SK-N-SH treated with all-trans-retinoic acid at 6 μM for 48 hours (cell line): ENCODE measurements at regions not wholly inside any gene's neighbourhood (a gene's known extent, or its start where the extent isn't known, plus 50 kb on each side); places are given as distances from the start of the nearest gene placed in this dataset.

ENCODE experiments used
- ATAC-seq: fragments of 200-7000 bp; cut with Tn5 transposase; 3 replicates; pipeline ENCODE4 v1.9.1; 2020; ENCODE audit warnings: mild to moderate bottlenecking, moderate library complexity
- BACH2 ChIP-seq: fragments of 250-450 bp; sonication (Bioruptor Pico); IDR thresholded peaks from 2 replicates; pipeline ENCODE4 v1.9.0; 2021; ENCODE audit warnings: mild to moderate bottlenecking, borderline replicate concordance
- CSDC2 ChIP-seq: fragments of 250-450 bp; sonication (Bioruptor Pico); IDR thresholded peaks from 2 replicates; pipeline ENCODE4 v1.5.0; 2020; ENCODE audit warnings: mild to moderate bottlenecking, moderate library complexity
- ESRRG ChIP-seq: fragments of 250-450 bp; sonication (Bioruptor Pico); IDR thresholded peaks from 2 replicates; pipeline ENCODE4 v1.6.1; 2021; ENCODE audit warnings: mild to moderate bottlenecking
- GLIS3 ChIP-seq: fragments of 250-450 bp; sonication (Bioruptor Pico); IDR thresholded peaks from 2 replicates; pipeline ENCODE4 v1.5.0; 2020; ENCODE audit warnings: mild to moderate bottlenecking, moderate library complexity
- ISL1 ChIP-seq: fragments of 250-450 bp; sonication (Bioruptor Pico); IDR thresholded peaks from 2 replicates; pipeline ENCODE4 v2.1.2; 2022; ENCODE audit warnings: mild to moderate bottlenecking, moderate library complexity
- OSR1 ChIP-seq: fragments of 250-450 bp; sonication (Bioruptor Pico); IDR thresholded peaks from 2 replicates; pipeline ENCODE4 v1.8.0; 2022; ENCODE audit warnings: moderate library complexity, mild to moderate bottlenecking, inconsistent platforms
- PPARA ChIP-seq: fragments of 250-450 bp; sonication (Bioruptor Pico); IDR thresholded peaks from 2 replicates; pipeline ENCODE4 v1.5.0; 2020; ENCODE audit warnings: mild to moderate bottlenecking, borderline replicate concordance
- RARB ChIP-seq: fragments of 250-450 bp; sonication (Bioruptor Pico); IDR thresholded peaks from 2 replicates; pipeline ENCODE4 v1.8.0; 2021; ENCODE audit warnings: mild to moderate bottlenecking, moderate library complexity
- SNAI2 ChIP-seq: fragments of 250-450 bp; sonication (Bioruptor Pico); IDR thresholded peaks from 2 replicates; pipeline ENCODE4 v1.5.0; 2020; ENCODE audit warnings: mild to moderate bottlenecking, moderate library complexity
- TCF4 ChIP-seq: fragments of 250-450 bp; sonication (Bioruptor Pico); IDR thresholded peaks from 2 replicates; pipeline ENCODE4 v1.8.0; 2021; ENCODE audit warnings: mild to moderate bottlenecking, moderate library complexity, borderline replicate concordance
- TOX ChIP-seq: fragments of 250-450 bp; sonication (Bioruptor Pico); IDR thresholded peaks from 2 replicates; pipeline ENCODE4 v1.8.0; 2021; ENCODE audit warnings: mild to moderate bottlenecking, moderate library complexity, borderline replicate concordance
- ZC3H10 ChIP-seq: fragments of 250-450 bp; sonication (Bioruptor Pico); IDR thresholded peaks from 2 replicates; pipeline ENCODE4 v1.5.1; 2021; ENCODE audit warnings: mild to moderate bottlenecking, moderate library complexity
- ZFP3 ChIP-seq: fragments of 250-450 bp; sonication (Bioruptor Pico); IDR thresholded peaks from 2 replicates; pipeline ENCODE4 v1.5.0; 2020; ENCODE audit warnings: mild to moderate bottlenecking, moderate library complexity
- ZFP30 ChIP-seq: fragments of 450-650 bp; formaldehyde crosslinking; IDR thresholded peaks from 2 replicates; pipeline ENCODE4 v1.5.0; 2022; ENCODE audit warnings: mild to moderate bottlenecking, moderate library complexity
- ZNF565 ChIP-seq: fragments of 450-650 bp; formaldehyde crosslinking; conservative IDR thresholded peaks from 2 replicates; pipeline ENCODE4 v1.5.0; 2020; ENCODE audit warnings: low read depth, mild to moderate bottlenecking, moderate library complexity
- ZNF70 ChIP-seq: fragments of 450-650 bp; formaldehyde crosslinking; IDR thresholded peaks from 2 replicates; pipeline ENCODE4 v1.5.0; 2020; ENCODE audit warnings: mild to moderate bottlenecking, moderate library complexity
- ZNF8 ChIP-seq: fragments of 450-650 bp; formaldehyde crosslinking; IDR thresholded peaks from 2 replicates; pipeline ENCODE4 v1.5.0; 2020; ENCODE audit warnings: mild to moderate bottlenecking, moderate library complexity
- TF ChIP-seq, protein P1 (sequence below): fragments of 250-450 bp; sonication (Bioruptor Pico); IDR thresholded peaks from 2 replicates; pipeline ENCODE4 v1.8.0; 2021; ENCODE audit warnings: low read depth, mild to moderate bottlenecking, moderate library complexity, borderline replicate concordance
- TF ChIP-seq, protein P2 (sequence below): fragments of 250-450 bp; sonication (Bioruptor Pico); IDR thresholded peaks from 2 replicates; pipeline ENCODE4 v1.8.0; 2020; ENCODE audit warnings: mild to moderate bottlenecking, moderate library complexity, borderline replicate concordance
- TF ChIP-seq, protein P3 (sequence below): fragments of 250-450 bp; sonication (Bioruptor Pico); IDR thresholded peaks from 2 replicates; pipeline ENCODE4 v1.5.1; 2021; ENCODE audit warnings: mild to moderate bottlenecking, moderate library complexity
- TF ChIP-seq, protein P4 (sequence below): fragments of 250-450 bp; sonication (Bioruptor Pico); IDR thresholded peaks from 2 replicates; pipeline ENCODE4 v1.5.1; 2020; ENCODE audit warnings: low read depth, mild to moderate bottlenecking, moderate library complexity
- TF ChIP-seq, protein P5 (sequence below): fragments of 250-450 bp; sonication (Bioruptor Pico); IDR thresholded peaks from 2 replicates; pipeline ENCODE4 v1.5.0; 2020; ENCODE audit warnings: mild to moderate bottlenecking, moderate library complexity

DNA sequence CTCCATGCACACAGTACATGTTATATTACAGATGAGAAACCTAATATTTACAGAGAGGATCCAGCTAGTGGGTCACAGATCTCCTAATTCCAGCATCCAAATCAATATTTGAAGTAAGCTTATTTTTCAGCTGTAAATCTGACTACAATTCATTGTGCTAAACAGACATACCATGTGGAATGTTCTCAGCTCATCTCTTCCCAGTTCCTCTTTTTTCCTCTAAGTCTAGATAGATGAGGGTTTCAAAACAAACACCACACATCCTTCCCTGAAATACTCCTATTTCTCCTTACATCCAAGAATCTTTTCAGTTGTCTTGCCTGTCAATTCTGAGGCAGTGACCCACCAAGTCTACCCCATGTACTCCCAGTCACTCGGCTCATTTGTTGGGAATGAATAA lies 200.7 kb upstream of the PIK3C3 start (continued):
- TF ChIP-seq, protein P1, sequence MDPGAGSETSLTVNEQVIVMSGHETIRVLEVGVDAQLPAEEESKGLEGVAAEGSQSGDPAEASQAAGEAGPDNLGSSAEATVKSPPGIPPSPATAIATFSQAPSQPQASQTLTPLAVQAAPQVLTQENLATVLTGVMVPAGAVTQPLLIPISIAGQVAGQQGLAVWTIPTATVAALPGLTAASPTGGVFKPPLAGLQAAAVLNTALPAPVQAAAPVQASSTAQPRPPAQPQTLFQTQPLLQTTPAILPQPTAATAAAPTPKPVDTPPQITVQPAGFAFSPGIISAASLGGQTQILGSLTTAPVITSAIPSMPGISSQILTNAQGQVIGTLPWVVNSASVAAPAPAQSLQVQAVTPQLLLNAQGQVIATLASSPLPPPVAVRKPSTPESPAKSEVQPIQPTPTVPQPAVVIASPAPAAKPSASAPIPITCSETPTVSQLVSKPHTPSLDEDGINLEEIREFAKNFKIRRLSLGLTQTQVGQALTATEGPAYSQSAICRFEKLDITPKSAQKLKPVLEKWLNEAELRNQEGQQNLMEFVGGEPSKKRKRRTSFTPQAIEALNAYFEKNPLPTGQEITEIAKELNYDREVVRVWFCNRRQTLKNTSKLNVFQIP (CRISPR knock-in tag), result no peak
- TF ChIP-seq ISL1 (CRISPR knock-in tag) (no peak), ZNF70 (CRISPR knock-in tag) (no peak)

DNA sequence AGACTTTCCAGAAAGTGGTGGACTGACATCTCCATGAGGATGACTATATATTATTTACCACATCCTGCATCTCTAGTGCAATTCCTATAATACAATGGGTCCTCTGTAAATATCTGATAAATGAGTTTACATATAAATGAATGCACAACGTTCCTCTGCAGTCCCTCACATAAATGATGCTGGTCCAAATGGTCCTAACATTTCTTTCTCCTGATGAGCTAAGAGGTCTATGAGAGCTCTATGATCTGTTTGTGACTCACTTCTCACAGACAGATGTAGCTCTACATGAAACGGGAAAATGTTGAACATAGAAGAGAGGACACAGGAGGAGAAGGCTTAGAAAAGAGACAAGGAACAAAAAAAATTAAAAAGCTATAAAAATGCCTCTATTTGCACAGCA lies 201.2 kb upstream of the PIK3C3 start:
- no peak for ATAC-seq
- no peak for TF ChIP-seq ZFP30 (CRISPR knock-in tag)
- TF ChIP-seq ESRRG (CRISPR knock-in tag), result no peak
- TF ChIP-seq PPARA (CRISPR knock-in tag), result no peak
- TF ChIP-seq CSDC2, result no peak
- no peak for TF ChIP-seq SNAI2
- TF ChIP-seq, protein P2, sequence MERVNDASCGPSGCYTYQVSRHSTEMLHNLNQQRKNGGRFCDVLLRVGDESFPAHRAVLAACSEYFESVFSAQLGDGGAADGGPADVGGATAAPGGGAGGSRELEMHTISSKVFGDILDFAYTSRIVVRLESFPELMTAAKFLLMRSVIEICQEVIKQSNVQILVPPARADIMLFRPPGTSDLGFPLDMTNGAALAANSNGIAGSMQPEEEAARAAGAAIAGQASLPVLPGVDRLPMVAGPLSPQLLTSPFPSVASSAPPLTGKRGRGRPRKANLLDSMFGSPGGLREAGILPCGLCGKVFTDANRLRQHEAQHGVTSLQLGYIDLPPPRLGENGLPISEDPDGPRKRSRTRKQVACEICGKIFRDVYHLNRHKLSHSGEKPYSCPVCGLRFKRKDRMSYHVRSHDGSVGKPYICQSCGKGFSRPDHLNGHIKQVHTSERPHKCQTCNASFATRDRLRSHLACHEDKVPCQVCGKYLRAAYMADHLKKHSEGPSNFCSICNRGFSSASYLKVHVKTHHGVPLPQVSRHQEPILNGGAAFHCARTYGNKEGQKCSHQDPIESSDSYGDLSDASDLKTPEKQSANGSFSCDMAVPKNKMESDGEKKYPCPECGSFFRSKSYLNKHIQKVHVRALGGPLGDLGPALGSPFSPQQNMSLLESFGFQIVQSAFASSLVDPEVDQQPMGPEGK (CRISPR knock-in tag), result no peak
- TF ChIP-seq ZNF8 (CRISPR knock-in tag), result no peak
- no peak for TF ChIP-seq TOX (CRISPR knock-in tag)
- no peak for TF ChIP-seq ZC3H10
- TF ChIP-seq ZFP3 (CRISPR knock-in tag), result no peak
- no peak for TF ChIP-seq ISL1 (CRISPR knock-in tag)
- no peak for TF ChIP-seq GLIS3
- TF ChIP-seq ZNF565, result no peak
- no peak for TF ChIP-seq TCF4 (CRISPR knock-in tag)
- TF ChIP-seq, protein P3, sequence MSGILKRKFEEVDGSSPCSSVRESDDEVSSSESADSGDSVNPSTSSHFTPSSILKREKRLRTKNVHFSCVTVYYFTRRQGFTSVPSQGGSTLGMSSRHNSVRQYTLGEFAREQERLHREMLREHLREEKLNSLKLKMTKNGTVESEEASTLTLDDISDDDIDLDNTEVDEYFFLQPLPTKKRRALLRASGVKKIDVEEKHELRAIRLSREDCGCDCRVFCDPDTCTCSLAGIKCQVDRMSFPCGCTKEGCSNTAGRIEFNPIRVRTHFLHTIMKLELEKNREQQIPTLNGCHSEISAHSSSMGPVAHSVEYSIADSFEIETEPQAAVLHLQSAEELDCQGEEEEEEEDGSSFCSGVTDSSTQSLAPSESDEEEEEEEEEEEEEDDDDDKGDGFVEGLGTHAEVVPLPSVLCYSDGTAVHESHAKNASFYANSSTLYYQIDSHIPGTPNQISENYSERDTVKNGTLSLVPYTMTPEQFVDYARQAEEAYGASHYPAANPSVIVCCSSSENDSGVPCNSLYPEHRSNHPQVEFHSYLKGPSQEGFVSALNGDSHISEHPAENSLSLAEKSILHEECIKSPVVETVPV (CRISPR knock-in tag), result no peak
- TF ChIP-seq, protein P1 (CRISPR knock-in tag), result no peak
- TF ChIP-seq ZNF70 (CRISPR knock-in tag), result no peak
- TF ChIP-seq, protein P4, sequence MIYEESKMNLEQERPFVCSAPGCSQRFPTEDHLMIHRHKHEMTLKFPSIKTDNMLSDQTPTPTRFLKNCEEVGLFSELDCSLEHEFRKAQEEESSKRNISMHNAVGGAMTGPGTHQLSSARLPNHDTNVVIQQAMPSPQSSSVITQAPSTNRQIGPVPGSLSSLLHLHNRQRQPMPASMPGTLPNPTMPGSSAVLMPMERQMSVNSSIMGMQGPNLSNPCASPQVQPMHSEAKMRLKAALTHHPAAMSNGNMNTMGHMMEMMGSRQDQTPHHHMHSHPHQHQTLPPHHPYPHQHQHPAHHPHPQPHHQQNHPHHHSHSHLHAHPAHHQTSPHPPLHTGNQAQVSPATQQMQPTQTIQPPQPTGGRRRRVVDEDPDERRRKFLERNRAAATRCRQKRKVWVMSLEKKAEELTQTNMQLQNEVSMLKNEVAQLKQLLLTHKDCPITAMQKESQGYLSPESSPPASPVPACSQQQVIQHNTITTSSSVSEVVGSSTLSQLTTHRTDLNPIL (CRISPR knock-in tag), result no peak
- no peak for TF ChIP-seq OSR1 (CRISPR knock-in tag)
- no peak for TF ChIP-seq RARB (CRISPR knock-in tag)

DNA sequence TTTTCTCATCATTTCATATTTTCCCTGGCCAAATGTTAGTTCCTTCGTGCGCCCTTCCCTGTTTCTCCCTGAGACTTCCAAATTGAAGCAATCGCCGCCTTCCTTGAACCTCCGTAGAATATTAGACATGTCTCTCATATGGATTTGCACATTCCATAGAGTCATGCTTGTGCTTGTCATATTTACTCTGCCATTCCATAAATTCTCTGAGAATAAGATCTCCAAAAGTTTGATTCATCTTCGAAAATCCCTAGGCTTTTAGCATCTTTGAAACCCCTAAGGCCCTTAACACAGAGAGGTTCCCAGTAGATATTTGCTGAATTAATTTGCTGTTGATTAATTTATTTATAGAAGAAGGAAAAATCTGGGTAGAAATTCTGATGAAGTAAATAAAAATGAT lies 202.2 kb upstream of the PIK3C3 start:
- TF ChIP-seq ZFP30 (CRISPR knock-in tag), result no peak
- TF ChIP-seq ZC3H10, result no peak
- TF ChIP-seq SNAI2, result no peak
- TF ChIP-seq PPARA (CRISPR knock-in tag), result no peak
- TF ChIP-seq, protein P1 (CRISPR knock-in tag), result no peak
- no peak for TF ChIP-seq OSR1 (CRISPR knock-in tag)

DNA sequence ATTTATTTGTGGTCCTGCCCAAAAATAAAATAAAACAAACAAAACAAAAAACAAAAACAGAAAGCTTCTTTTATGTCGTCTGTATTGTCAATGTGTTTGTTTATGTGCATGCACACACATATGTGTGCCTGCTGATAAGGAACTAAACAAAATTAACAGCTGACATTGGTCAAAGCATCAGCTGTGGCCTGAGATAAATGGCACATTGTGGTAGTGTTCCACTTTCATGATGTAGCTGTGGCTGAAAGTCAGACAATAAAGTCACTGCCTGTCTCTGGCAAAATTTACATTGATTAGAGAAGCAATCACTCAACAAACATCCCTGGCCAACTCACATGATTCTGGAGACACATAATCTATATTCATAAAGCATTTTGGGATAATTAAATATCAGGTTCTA lies 203.4 kb upstream of the PIK3C3 start:
- ATAC-seq, result no peak
- TF ChIP-seq ZC3H10 (no peak), TCF4 (CRISPR knock-in tag) (no peak), BACH2 (no peak), GLIS3 (no peak)
- TF ChIP-seq, protein P5, sequence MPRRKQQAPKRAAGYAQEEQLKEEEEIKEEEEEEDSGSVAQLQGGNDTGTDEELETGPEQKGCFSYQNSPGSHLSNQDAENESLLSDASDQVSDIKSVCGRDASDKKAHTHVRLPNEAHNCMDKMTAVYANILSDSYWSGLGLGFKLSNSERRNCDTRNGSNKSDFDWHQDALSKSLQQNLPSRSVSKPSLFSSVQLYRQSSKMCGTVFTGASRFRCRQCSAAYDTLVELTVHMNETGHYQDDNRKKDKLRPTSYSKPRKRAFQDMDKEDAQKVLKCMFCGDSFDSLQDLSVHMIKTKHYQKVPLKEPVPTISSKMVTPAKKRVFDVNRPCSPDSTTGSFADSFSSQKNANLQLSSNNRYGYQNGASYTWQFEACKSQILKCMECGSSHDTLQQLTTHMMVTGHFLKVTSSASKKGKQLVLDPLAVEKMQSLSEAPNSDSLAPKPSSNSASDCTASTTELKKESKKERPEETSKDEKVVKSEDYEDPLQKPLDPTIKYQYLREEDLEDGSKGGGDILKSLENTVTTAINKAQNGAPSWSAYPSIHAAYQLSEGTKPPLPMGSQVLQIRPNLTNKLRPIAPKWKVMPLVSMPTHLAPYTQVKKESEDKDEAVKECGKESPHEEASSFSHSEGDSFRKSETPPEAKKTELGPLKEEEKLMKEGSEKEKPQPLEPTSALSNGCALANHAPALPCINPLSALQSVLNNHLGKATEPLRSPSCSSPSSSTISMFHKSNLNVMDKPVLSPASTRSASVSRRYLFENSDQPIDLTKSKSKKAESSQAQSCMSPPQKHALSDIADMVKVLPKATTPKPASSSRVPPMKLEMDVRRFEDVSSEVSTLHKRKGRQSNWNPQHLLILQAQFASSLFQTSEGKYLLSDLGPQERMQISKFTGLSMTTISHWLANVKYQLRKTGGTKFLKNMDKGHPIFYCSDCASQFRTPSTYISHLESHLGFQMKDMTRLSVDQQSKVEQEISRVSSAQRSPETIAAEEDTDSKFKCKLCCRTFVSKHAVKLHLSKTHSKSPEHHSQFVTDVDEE (CRISPR knock-in tag), result no peak
- TF ChIP-seq, protein P2 (CRISPR knock-in tag), result no peak

More for the DNA sequence above, 202.2 kb upstream of the PIK3C3 start:
- no peak for ATAC-seq
